ENCODE measurements at regions not wholly inside any gene's neighbourhood (a gene's known extent, or its start where the extent isn't known, plus 50 kb on each side); places are given as distances from the start of the nearest gene placed in this dataset.

DNA sequence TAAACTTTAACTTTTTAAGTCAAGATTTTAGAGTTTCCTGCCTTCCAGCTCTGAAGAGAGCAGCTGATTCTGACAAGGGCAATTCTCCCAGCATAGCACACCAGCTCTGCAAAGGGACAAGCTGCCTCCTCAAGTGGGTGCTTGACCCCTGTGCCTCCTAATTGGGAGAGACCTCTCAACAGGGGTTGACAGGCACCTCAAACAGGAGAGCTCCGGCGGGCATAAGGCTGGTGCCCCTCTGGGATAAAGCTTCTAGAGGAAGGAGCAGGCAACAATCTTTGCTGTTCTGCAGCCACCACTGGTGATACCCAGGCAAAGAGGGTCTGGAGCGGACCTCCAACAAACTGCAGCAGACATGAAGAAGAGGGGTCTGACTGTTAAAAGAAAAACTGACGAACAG is 872.9 kb upstream of the PCDH10 start:
- TF ChIP-seq, protein P1, sequence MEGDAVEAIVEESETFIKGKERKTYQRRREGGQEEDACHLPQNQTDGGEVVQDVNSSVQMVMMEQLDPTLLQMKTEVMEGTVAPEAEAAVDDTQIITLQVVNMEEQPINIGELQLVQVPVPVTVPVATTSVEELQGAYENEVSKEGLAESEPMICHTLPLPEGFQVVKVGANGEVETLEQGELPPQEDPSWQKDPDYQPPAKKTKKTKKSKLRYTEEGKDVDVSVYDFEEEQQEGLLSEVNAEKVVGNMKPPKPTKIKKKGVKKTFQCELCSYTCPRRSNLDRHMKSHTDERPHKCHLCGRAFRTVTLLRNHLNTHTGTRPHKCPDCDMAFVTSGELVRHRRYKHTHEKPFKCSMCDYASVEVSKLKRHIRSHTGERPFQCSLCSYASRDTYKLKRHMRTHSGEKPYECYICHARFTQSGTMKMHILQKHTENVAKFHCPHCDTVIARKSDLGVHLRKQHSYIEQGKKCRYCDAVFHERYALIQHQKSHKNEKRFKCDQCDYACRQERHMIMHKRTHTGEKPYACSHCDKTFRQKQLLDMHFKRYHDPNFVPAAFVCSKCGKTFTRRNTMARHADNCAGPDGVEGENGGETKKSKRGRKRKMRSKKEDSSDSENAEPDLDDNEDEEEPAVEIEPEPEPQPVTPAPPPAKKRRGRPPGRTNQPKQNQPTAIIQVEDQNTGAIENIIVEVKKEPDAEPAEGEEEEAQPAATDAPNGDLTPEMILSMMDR (IDR thresholded peaks at IDR 0.05), result no peak
- no peak for TF ChIP-seq POLR2A (IDR thresholded peaks at IDR 0.05)

Measured in esophagus squamous epithelium (tissue), 4 donors.